HL-60 (cell line): ENCODE measurements at regions not wholly inside any gene's neighbourhood (a gene's known extent, or its start where the extent isn't known, plus 50 kb on each side); places are given as distances from the start of the nearest gene placed in this dataset.

ENCODE experiments used
- DNase-seq, 2 experiments: peaks; one replicate each; pipeline ENCODE4 v3.0.0-alpha.2; 2010 to 2020; ENCODE audit warnings: low read depth in 1 of 2, low spot score in 1 of 2
- H3K27ac ChIP-seq: fragments of 250-450 bp; sonication (Bioruptor Pico); replicated peaks from 2 replicates; pipeline ENCODE4 v1.5.1; 2020; ENCODE audit warnings: mild to moderate bottlenecking, moderate library complexity
- H3K27me3 ChIP-seq: fragments of 250-450 bp; sonication (Bioruptor Pico); 2 replicates; pipeline ENCODE4 v1.5.1; 2021; ENCODE audit warnings: mild to moderate bottlenecking, moderate library complexity; ENCODE audit not compliant: insufficient read depth, poor library complexity, severe bottlenecking
- H3K4me3 ChIP-seq: replicated peaks from 2 replicates; pipeline ENCODE4 v1.5.1; 2011; ENCODE audit warnings: mild to moderate bottlenecking, control low read depth, low read length; ENCODE audit not compliant: insufficient read depth
- GABPA ChIP-seq: IDR thresholded peaks from 2 replicates; pipeline ENCODE4 v1.6.1; 2012; ENCODE audit warnings: low read depth
- POLR2AphosphoS5 ChIP-seq: IDR thresholded peaks from 2 replicates; pipeline ENCODE4 v1.6.1; 2012; ENCODE audit warnings: low read depth
- REST ChIP-seq: IDR thresholded peaks from 2 replicates; pipeline ENCODE4 v1.6.1; 2012; ENCODE audit warnings: low read depth; ENCODE audit not compliant: insufficient replicate concordance
- SPI1 ChIP-seq: IDR thresholded peaks from 2 replicates; pipeline ENCODE4 v1.6.1; 2012; ENCODE audit warnings: low read depth, mild to moderate bottlenecking, borderline replicate concordance
- TF ChIP-seq, protein P1 (sequence below): IDR thresholded peaks from one replicate; pipeline ENCODE4 v1.5.1; 2011; ENCODE audit warnings: low read length, control low read depth, inconsistent platforms; ENCODE audit not compliant: insufficient read depth

GRCh38 chr5:35335752-35336151 lies 105.5 kb upstream of the PRLR start:
- Histone ChIP-seq H3K27ac (no peak overlapping the region), H3K4me3 (no peak overlapping the region), H3K27me3 (no peaks in the 10 kb centered on the region)
- TF ChIP-seq SPI1: no peak
- no peak for TF ChIP-seq REST
- TF ChIP-seq, protein P1, sequence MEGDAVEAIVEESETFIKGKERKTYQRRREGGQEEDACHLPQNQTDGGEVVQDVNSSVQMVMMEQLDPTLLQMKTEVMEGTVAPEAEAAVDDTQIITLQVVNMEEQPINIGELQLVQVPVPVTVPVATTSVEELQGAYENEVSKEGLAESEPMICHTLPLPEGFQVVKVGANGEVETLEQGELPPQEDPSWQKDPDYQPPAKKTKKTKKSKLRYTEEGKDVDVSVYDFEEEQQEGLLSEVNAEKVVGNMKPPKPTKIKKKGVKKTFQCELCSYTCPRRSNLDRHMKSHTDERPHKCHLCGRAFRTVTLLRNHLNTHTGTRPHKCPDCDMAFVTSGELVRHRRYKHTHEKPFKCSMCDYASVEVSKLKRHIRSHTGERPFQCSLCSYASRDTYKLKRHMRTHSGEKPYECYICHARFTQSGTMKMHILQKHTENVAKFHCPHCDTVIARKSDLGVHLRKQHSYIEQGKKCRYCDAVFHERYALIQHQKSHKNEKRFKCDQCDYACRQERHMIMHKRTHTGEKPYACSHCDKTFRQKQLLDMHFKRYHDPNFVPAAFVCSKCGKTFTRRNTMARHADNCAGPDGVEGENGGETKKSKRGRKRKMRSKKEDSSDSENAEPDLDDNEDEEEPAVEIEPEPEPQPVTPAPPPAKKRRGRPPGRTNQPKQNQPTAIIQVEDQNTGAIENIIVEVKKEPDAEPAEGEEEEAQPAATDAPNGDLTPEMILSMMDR: no peak
- TF ChIP-seq GABPA: no peak
- no peak for TF ChIP-seq POLR2AphosphoS5
- DNase-seq: no peak

GRCh38 chr5:35333366-35333765 lies 103.1 kb upstream of the PRLR start:
- Histone ChIP-seq H3K27me3 (no peaks in the 10 kb centered on the region), H3K27ac (no peak overlapping the region), H3K4me3 (no peak overlapping the region)
- TF ChIP-seq, protein P1: no peak
- no peak for TF ChIP-seq REST
- no peak for TF ChIP-seq GABPA
- no peak for TF ChIP-seq POLR2AphosphoS5
- no peak for TF ChIP-seq SPI1
- DNase-seq: no peak

- Histone ChIP-seq H3K27ac (no peak overlapping the region), H3K27me3 (no peaks in the 10 kb centered on the region), H3K4me3 (no peak overlapping the region)
- TF ChIP-seq POLR2AphosphoS5 (no peak), SPI1 (no peak), REST (no peak), GABPA (no peak)
- TF ChIP-seq, protein P1: no peak
- peak in 1 of 2 experiments; percentile 24 for DNase-seq
Measured at GRCh38 chr5:35331956-35332950, 102.0 kb upstream of the PRLR start.
